NT2/D1 (cell line): ENCODE measurements at regions not wholly inside any gene's neighbourhood (a gene's known extent, or its start where the extent isn't known, plus 50 kb on each side); places are given as distances from the start of the nearest gene placed in this dataset.
"Not testable (repeated sequence)": the region's sequence is repeated elsewhere in the genome, so short reads cannot be mapped to it uniquely, and the experiment has no call there.

ENCODE experiments used
- DNase-seq: peaks from one replicate; pipeline ENCODE4 v3.0.0-alpha.2; 2011; ENCODE audit warnings: low read depth, low spot score
- H3K27me3 ChIP-seq: 2 replicates; pipeline ENCODE4 v1.6.0; 2011; ENCODE audit warnings: mild to moderate bottlenecking; ENCODE audit not compliant: insufficient read length, insufficient read depth
- H3K36me3 ChIP-seq: 2 replicates; pipeline ENCODE4 v1.6.1; 2011; ENCODE audit warnings: mild to moderate bottlenecking, low read length, mixed read lengths; ENCODE audit not compliant: insufficient read depth, insufficient read length
- H3K4me1 ChIP-seq: 2 replicates; pipeline ENCODE4 v1.5.1; 2011; ENCODE audit not compliant: insufficient read depth, insufficient read length
- H3K4me3 ChIP-seq: 2 replicates; pipeline ENCODE4 v1.5.1; 2011; ENCODE audit warnings: low read depth; ENCODE audit not compliant: insufficient read length
- H3K9ac ChIP-seq: 2 replicates; pipeline ENCODE4 v1.6.0; 2011; ENCODE audit warnings: low read depth; ENCODE audit not compliant: insufficient read length
- H3K9me3 ChIP-seq: 2 replicates; pipeline ENCODE4 v1.5.1; 2011; ENCODE audit warnings: mild to moderate bottlenecking, low read length; ENCODE audit not compliant: insufficient read depth
- SUZ12 ChIP-seq: IDR thresholded peaks from 2 replicates; pipeline ENCODE4 v1.6.1; 2011; ENCODE audit not compliant: insufficient read length, insufficient read depth; ENCODE audit errors: extremely low read depth
- YY1 ChIP-seq: IDR thresholded peaks from 2 replicates; pipeline ENCODE4 v1.6.1; 2011; ENCODE audit not compliant: insufficient read length, insufficient read depth
- ZNF274 ChIP-seq: IDR thresholded peaks from 2 replicates; pipeline ENCODE4 v1.6.1; 2011; ENCODE audit warnings: mild to moderate bottlenecking, low read depth, low read length

GRCh38 chr14:81584495-81584894 lies 50.8 kb upstream of the SEL1L start:
- Histone ChIP-seq H3K27me3 (no peaks in the 10 kb centered on the region), H3K36me3 (no peaks in the 10 kb centered on the region), H3K4me1 (no peaks in the 10 kb centered on the region), H3K9me3 (peaks cover 10% of the 10 kb centered on the region), H3K9ac (no peak overlapping the region), H3K4me3 (no peak overlapping the region)
- DNase-seq = no peak
- TF ChIP-seq ZNF274 = no peak
- TF ChIP-seq YY1 = no peak
- no peak for TF ChIP-seq SUZ12

- H3K9me3 ChIP-seq = no peaks in the 10 kb centered on the region
- no peak overlapping the region for H3K4me3 ChIP-seq
- TF ChIP-seq ZNF274 = no peak
- no peak for TF ChIP-seq SUZ12
- TF ChIP-seq YY1 = no peak
- no peaks in the 10 kb centered on the region for H3K4me1 ChIP-seq
- H3K27me3 ChIP-seq = no peaks in the 10 kb centered on the region
- no peak overlapping the region for H3K9ac ChIP-seq
- no peaks in the 10 kb centered on the region for H3K36me3 ChIP-seq
- DNase-seq = no peak
Observed at GRCh38 chr14:81589381-81590065, 55.9 kb upstream of the SEL1L start.

- no peak for TF ChIP-seq ZNF274
- no peak for TF ChIP-seq SUZ12
- no peak for TF ChIP-seq YY1
- Histone ChIP-seq H3K36me3 (no peaks in the 10 kb centered on the region), H3K4me3 (no peak overlapping the region), H3K4me1 (no peaks in the 10 kb centered on the region), H3K27me3 (no peaks in the 10 kb centered on the region), H3K9me3 (no peaks in the 10 kb centered on the region), H3K9ac (no peak overlapping the region)
- no peak for DNase-seq
Observed at GRCh38 chr14:81591266-81591665, 57.6 kb upstream of the SEL1L start.

- H3K4me3 ChIP-seq = no peak overlapping the region
- TF ChIP-seq SUZ12 (no peak), YY1 (no peak), ZNF274 (no peak)
- H3K27me3 ChIP-seq = no peaks in the 10 kb centered on the region
- H3K9ac ChIP-seq = no peak overlapping the region
- H3K4me1 ChIP-seq = no peaks in the 10 kb centered on the region
- no peaks in the 10 kb centered on the region for H3K36me3 ChIP-seq
- no peak for DNase-seq
- no peaks in the 10 kb centered on the region for H3K9me3 ChIP-seq
Observed at GRCh38 chr14:81594012-81594411, 60.4 kb upstream of the SEL1L start.

GRCh38 chr14:81605660-81606059 lies 72.0 kb upstream of the SEL1L start:
- Histone ChIP-seq H3K27me3 (no peaks in the 10 kb centered on the region), H3K4me3 (no peak overlapping the region), H3K9ac (no peak overlapping the region), H3K9me3 (no peaks in the 10 kb centered on the region), H3K36me3 (no peaks in the 10 kb centered on the region), H3K4me1 (no peaks in the 10 kb centered on the region)
- no peak for DNase-seq
- TF ChIP-seq SUZ12 = no peak
- TF ChIP-seq YY1 = no peak

- TF ChIP-seq YY1 (no peak), SUZ12 (no peak), ZNF274 (no peak)
- H3K9ac ChIP-seq = no peak overlapping the region
- H3K9me3 ChIP-seq = no peaks in the 10 kb centered on the region
- no peak for DNase-seq
- H3K4me1 ChIP-seq = no peaks in the 10 kb centered on the region
- H3K4me3 ChIP-seq = no peak overlapping the region
- H3K27me3 ChIP-seq = no peaks in the 10 kb centered on the region
- no peaks in the 10 kb centered on the region for H3K36me3 ChIP-seq
Observed at GRCh38 chr14:81613341-81614045, 79.8 kb upstream of the SEL1L start.

- H3K27me3 ChIP-seq, H3K9me3 ChIP-seq, H3K4me1 ChIP-seq, H3K4me3 ChIP-seq, H3K9ac ChIP-seq, H3K36me3 ChIP-seq, DNase-seq: not testable (repeated sequence)
Observed at GRCh38 chr14:81614302-81614701, 80.6 kb upstream of the SEL1L start.
